Neural progenitor cell (in vitro differentiated cells): ENCODE measurements at regions not wholly inside any gene's neighbourhood (a gene's known extent, or its start where the extent isn't known, plus 50 kb on each side); places are given as distances from the start of the nearest gene placed in this dataset.

ENCODE experiments used
- DNase-seq: peaks from one replicate; pipeline ENCODE4 v3.0.0-alpha.2; 2016; ENCODE audit warnings: low spot score
- H2AFZ ChIP-seq: fragments of 200-600 bp; sonication (generic); replicated peaks from 2 replicates; pipeline ENCODE4 v1.6.1; 2016; ENCODE audit warnings: antibody characterized with exemption
- H3F3A ChIP-seq: fragments of 200-600 bp; sonication (generic); 2 replicates; pipeline ENCODE4 v1.6.1; 2016; ENCODE audit warnings: antibody characterized with exemption, low read depth
- H3K27ac ChIP-seq: fragments of 200-600 bp; sonication (generic); 2 replicates; pipeline ENCODE4 v1.5.1; 2016; ENCODE audit warnings: mild to moderate bottlenecking
- H3K27me3 ChIP-seq: fragments of 200-600 bp; sonication (generic); 2 replicates; pipeline ENCODE4 v1.6.1; 2016; ENCODE audit warnings: mild to moderate bottlenecking, moderate library complexity
- H3K36me3 ChIP-seq: fragments of 200-600 bp; sonication (generic); 2 replicates; pipeline ENCODE4 v1.5.1; 2016
- H3K4me1 ChIP-seq: fragments of 200-600 bp; sonication (generic); 2 replicates; pipeline ENCODE4 v1.6.1; 2016; ENCODE audit warnings: mixed run types
- H3K4me2 ChIP-seq: fragments of 200-600 bp; sonication (generic); 2 replicates; pipeline ENCODE4 v1.6.1; 2016
- H3K4me3 ChIP-seq: fragments of 200-600 bp; sonication (generic); 2 replicates; pipeline ENCODE4 v1.5.1; 2016
- H3K79me2 ChIP-seq: fragments of 200-600 bp; sonication (generic); 2 replicates; pipeline ENCODE4 v1.6.1; 2016; ENCODE audit warnings: low read depth
- H3K9ac ChIP-seq: fragments of 200-600 bp; sonication (generic); 2 replicates; pipeline ENCODE4 v1.6.1; 2016
- H3K9me3 ChIP-seq: fragments of 200-600 bp; sonication (generic); 2 replicates; pipeline ENCODE4 v1.5.1; 2016; ENCODE audit warnings: low read depth
- H4K20me1 ChIP-seq: fragments of 200-600 bp; sonication (generic); 2 replicates; pipeline ENCODE4 v1.6.1; 2016; ENCODE audit warnings: low read depth
- H3K27ac Mint-ChIP-seq: 3 replicates; pipeline ENCODE4 v1.8.0; 2021; ENCODE audit warnings: mixed read lengths
- H3K27me3 Mint-ChIP-seq: 2 replicates; pipeline ENCODE4 v1.8.0; 2022; ENCODE audit warnings: low read depth, mild to moderate bottlenecking, inconsistent platforms, moderate library complexity, mixed read lengths; ENCODE audit not compliant: insufficient read depth
- H3K36me3 Mint-ChIP-seq: 3 replicates; pipeline ENCODE4 v1.8.0; 2021; ENCODE audit warnings: mixed read lengths
- H3K4me1 Mint-ChIP-seq: 3 replicates; pipeline ENCODE4 v1.8.0; 2021; ENCODE audit warnings: mixed read lengths
- H3K4me3 Mint-ChIP-seq: 3 replicates; pipeline ENCODE4 v1.8.0; 2021; ENCODE audit warnings: mild to moderate bottlenecking, moderate library complexity, mixed read lengths
- H3K9me3 Mint-ChIP-seq: 3 replicates; pipeline ENCODE4 v1.8.0; 2020; ENCODE audit warnings: mixed read lengths
- EZH2 ChIP-seq: fragments of 200-600 bp; sonication (generic); IDR thresholded peaks from 2 replicates; pipeline ENCODE4 v1.6.1; 2017; ENCODE audit warnings: antibody characterized with exemption, mild to moderate bottlenecking, moderate library complexity
- EZH2phosphoT487 ChIP-seq: fragments of 200-600 bp; sonication (generic); IDR thresholded peaks from 2 replicates; pipeline ENCODE4 v1.6.1; 2017; ENCODE audit warnings: antibody characterized with exemption
- TF ChIP-seq, protein P1 (sequence below): fragments of 200-600 bp; sonication (generic); IDR thresholded peaks from 2 replicates; pipeline ENCODE4 v1.5.1; 2017; ENCODE audit warnings: antibody characterized with exemption, mild to moderate bottlenecking

- Histone ChIP-seq H3K79me2 (no peaks in the 10 kb centered on the region), H3K4me2 (no peak overlapping the region), H3K4me1 (no peaks in the 10 kb centered on the region), H3K9me3 (no peaks in the 10 kb centered on the region), H3F3A (no peaks in the 10 kb centered on the region), H4K20me1 (no peaks in the 10 kb centered on the region), H3K4me3 (no peak overlapping the region), H3K27me3 (no peaks in the 10 kb centered on the region), H2AFZ (no peak overlapping the region), H3K27ac (no peak overlapping the region), H3K36me3 (no peaks in the 10 kb centered on the region), H3K9ac (no peak overlapping the region)
- Mint-ChIP-seq H3K27ac (no peak overlapping the region), H3K4me1 (peaks cover 9% of the 10 kb centered on the region), H3K9me3 (no peaks in the 10 kb centered on the region), H3K36me3 (no peaks in the 10 kb centered on the region), H3K27me3 (no peaks in the 10 kb centered on the region), H3K4me3 (no peak overlapping the region)
- no peak for DNase-seq
- TF ChIP-seq, protein P1, sequence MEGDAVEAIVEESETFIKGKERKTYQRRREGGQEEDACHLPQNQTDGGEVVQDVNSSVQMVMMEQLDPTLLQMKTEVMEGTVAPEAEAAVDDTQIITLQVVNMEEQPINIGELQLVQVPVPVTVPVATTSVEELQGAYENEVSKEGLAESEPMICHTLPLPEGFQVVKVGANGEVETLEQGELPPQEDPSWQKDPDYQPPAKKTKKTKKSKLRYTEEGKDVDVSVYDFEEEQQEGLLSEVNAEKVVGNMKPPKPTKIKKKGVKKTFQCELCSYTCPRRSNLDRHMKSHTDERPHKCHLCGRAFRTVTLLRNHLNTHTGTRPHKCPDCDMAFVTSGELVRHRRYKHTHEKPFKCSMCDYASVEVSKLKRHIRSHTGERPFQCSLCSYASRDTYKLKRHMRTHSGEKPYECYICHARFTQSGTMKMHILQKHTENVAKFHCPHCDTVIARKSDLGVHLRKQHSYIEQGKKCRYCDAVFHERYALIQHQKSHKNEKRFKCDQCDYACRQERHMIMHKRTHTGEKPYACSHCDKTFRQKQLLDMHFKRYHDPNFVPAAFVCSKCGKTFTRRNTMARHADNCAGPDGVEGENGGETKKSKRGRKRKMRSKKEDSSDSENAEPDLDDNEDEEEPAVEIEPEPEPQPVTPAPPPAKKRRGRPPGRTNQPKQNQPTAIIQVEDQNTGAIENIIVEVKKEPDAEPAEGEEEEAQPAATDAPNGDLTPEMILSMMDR: no peak
- TF ChIP-seq EZH2: no peak
- no peak for TF ChIP-seq EZH2phosphoT487
Measured at GRCh38 chr10:36681751-36682632, 443.4 kb upstream of the ANKRD30A start.

DNA sequence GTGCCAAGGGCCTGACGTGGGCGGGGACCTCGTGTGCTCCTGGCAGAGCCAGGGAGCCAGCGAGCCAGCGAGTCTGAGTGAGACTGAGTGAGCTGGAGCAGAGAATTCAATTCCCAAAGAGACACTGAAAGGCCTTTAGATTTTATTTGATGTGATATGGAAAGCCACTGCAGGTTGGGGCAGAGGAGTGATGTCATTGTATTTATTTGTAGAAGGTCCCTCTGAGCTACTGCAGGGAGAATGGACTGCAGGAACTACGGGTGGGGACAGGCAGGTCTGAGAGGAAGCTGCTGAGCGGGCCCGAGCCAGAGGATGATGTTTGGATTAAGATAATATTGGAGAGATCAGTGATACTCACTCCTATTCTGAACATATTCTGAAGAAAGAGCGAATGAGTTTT, 445.8 kb upstream of the ANKRD30A start:
- H3K4me2 ChIP-seq: no peak overlapping the region
- Mint-ChIP-seq H3K36me3 (peaks cover 3% of the 10 kb centered on the region), H3K9me3 (no peaks in the 10 kb centered on the region), H3K4me1 (peaks cover 9% of the 10 kb centered on the region), H3K27ac (no peak overlapping the region), H3K4me3 (no peak overlapping the region), H3K27me3 (peaks cover 3% of the 10 kb centered on the region)
- no peak for TF ChIP-seq EZH2
- H3K9ac ChIP-seq: no peak overlapping the region
- H3K4me3 ChIP-seq: no peak overlapping the region
- H3K27ac ChIP-seq: no peak overlapping the region
- H2AFZ ChIP-seq: no peak overlapping the region
- no peaks in the 10 kb centered on the region for H3K27me3 ChIP-seq
- no peaks in the 10 kb centered on the region for H3K36me3 ChIP-seq
- no peaks in the 10 kb centered on the region for H3K9me3 ChIP-seq
- H3K79me2 ChIP-seq: no peaks in the 10 kb centered on the region
- no peaks in the 10 kb centered on the region for H3K4me1 ChIP-seq
- no peaks in the 10 kb centered on the region for H4K20me1 ChIP-seq
- H3F3A ChIP-seq: no peaks in the 10 kb centered on the region
- no peak for DNase-seq

DNA sequence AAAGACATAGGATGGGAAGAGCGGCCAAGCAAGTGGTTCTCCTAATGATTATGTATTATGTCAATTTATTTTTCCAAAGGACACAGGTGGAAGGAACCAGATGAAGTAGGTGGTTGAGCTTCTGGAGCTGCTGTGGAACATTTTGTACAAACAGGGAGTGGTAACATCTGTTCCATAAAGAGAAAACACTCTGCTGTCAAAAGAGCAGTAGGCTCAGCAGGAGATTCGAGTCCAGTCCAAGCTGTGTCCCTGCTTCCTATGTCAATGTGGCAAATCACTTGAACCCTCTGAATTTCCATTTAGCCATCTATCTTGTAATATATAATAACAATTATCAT, 448.0 kb upstream of the ANKRD30A start:
- Mint-ChIP-seq H3K27me3 (peaks cover 3% of the 10 kb centered on the region), H3K4me1 (peaks cover 9% of the 10 kb centered on the region), H3K9me3 (no peaks in the 10 kb centered on the region), H3K4me3 (no peak overlapping the region), H3K36me3 (peaks cover 3% of the 10 kb centered on the region), H3K27ac (no peak overlapping the region)
- H3K9ac ChIP-seq: no peak overlapping the region
- no peak overlapping the region for H3K4me2 ChIP-seq
- no peak overlapping the region for H3K27ac ChIP-seq
- no peaks in the 10 kb centered on the region for H3K36me3 ChIP-seq
- H3K79me2 ChIP-seq: no peaks in the 10 kb centered on the region
- no peak for TF ChIP-seq EZH2phosphoT487
- no peak for TF ChIP-seq EZH2
- H4K20me1 ChIP-seq: no peaks in the 10 kb centered on the region
- no peak overlapping the region for H3K4me3 ChIP-seq
- no peak for DNase-seq
- no peaks in the 10 kb centered on the region for H3K27me3 ChIP-seq
- no peaks in the 10 kb centered on the region for H3K9me3 ChIP-seq
- no peaks in the 10 kb centered on the region for H3K4me1 ChIP-seq
- no peaks in the 10 kb centered on the region for H3F3A ChIP-seq
- no peak overlapping the region for H2AFZ ChIP-seq

GRCh38 chr10:36676756-36677430, 448.5 kb upstream of the ANKRD30A start:
- Mint-ChIP-seq H3K27ac (no peak overlapping the region), H3K9me3 (no peaks in the 10 kb centered on the region), H3K36me3 (peaks cover 3% of the 10 kb centered on the region), H3K4me1 (peaks cover 4% of the 10 kb centered on the region), H3K27me3 (peaks cover 3% of the 10 kb centered on the region), H3K4me3 (no peak overlapping the region)
- Histone ChIP-seq H2AFZ (no peak overlapping the region), H4K20me1 (no peaks in the 10 kb centered on the region), H3K79me2 (no peaks in the 10 kb centered on the region), H3K4me2 (no peak overlapping the region), H3K36me3 (no peaks in the 10 kb centered on the region), H3F3A (no peaks in the 10 kb centered on the region), H3K4me3 (no peak overlapping the region), H3K27ac (no peak overlapping the region), H3K4me1 (no peaks in the 10 kb centered on the region), H3K9ac (no peak overlapping the region), H3K9me3 (no peaks in the 10 kb centered on the region), H3K27me3 (no peaks in the 10 kb centered on the region)
- no peak for TF ChIP-seq EZH2
- no peak for DNase-seq
